A673 (cell line): ENCODE measurements at regions not wholly inside any gene's neighbourhood (a gene's known extent, or its start where the extent isn't known, plus 50 kb on each side); places are given as distances from the start of the nearest gene placed in this dataset.
"Not testable (repeated sequence)": the region's sequence is repeated elsewhere in the genome, so short reads cannot be mapped to it uniquely, and the experiment has no call there.

Experiments used
- CTCF ChIP-seq: fragments of 300-800, 200-600 bp; sonication (generic); conservative IDR thresholded peaks from 2 replicates; pipeline ENCODE4 v1.5.1; 2017; ENCODE audit warnings: low read depth, mild to moderate bottlenecking, antibody characterized with exemption, low read length, moderate library complexity, mixed read lengths
- EZH2 ChIP-seq: fragments of 200-600 bp; sonication (generic); IDR thresholded peaks from 2 replicates; pipeline ENCODE4 v1.6.1; 2017; ENCODE audit warnings: borderline replicate concordance, low read depth, mild to moderate bottlenecking, mixed read lengths, antibody characterized with exemption, low read length; ENCODE audit not compliant: poor library complexity, severe bottlenecking

GRCh38 chr6:86759953-86760352 lies 177.4 kb upstream of the HTR1E start:
- TF ChIP-seq CTCF, EZH2: not testable (repeated sequence)
